IMR-90 (cell line): ENCODE measurements at regions not wholly inside any gene's neighbourhood (a gene's known extent, or its start where the extent isn't known, plus 50 kb on each side); places are given as distances from the start of the nearest gene placed in this dataset.

ENCODE experiments used
- ATAC-seq: fragments of 200-7000 bp; cut with Tn5 transposase; 2 replicates; pipeline ENCODE4 v1.9.1; 2020; ENCODE audit warnings: low read depth, mild to moderate bottlenecking, moderate library complexity
- BruUV-seq: library from RNA; stranded (reverse); fragments of 400-500 nt; replicated peaks from 2 replicates; lab custom pipeline; 2021; lab: Mats Ljungman, UMichigan
- CTCF ChIA-PET: fragments of 300-600 bp; formaldehyde crosslinking; extraction: SDS; loops from one replicate; lab custom pipeline; 2021; ENCODE audit warnings: antibody characterized with exemption; lab: Yijun Ruan, JAX
- POLR2A ChIA-PET: fragments of 300-600 bp; sonication (Branson Sonifier 250); formaldehyde crosslinking; loops from one replicate; lab custom pipeline; 2022; ENCODE audit warnings: antibody characterized with exemption; ENCODE audit not compliant: unreplicated experiment; lab: Charles Lee
- DNase-seq: peaks from one replicate; pipeline ENCODE4 v3.0.0; 2013
- H2AFZ ChIP-seq: replicated peaks from 2 replicates; pipeline ENCODE3; 2013; ENCODE audit warnings: low read length, mild to moderate bottlenecking; ENCODE audit not compliant: poor library complexity
- H2AK5ac ChIP-seq: 2 replicates; pipeline ENCODE4 v1.6.1; 2013; ENCODE audit warnings: low read depth, low read length, inconsistent platforms
- H2AK9ac ChIP-seq: replicated peaks from 2 replicates; pipeline ENCODE3; 2013; ENCODE audit warnings: mild to moderate bottlenecking, low read depth, low read length, moderate library complexity; ENCODE audit not compliant: poor library complexity
- H2BK120ac ChIP-seq: 2 replicates; pipeline ENCODE4 v1.6.1; 2013; ENCODE audit warnings: low read depth, low read length, inconsistent platforms
- H2BK15ac ChIP-seq: 3 replicates; pipeline ENCODE4 v1.6.1; 2013; ENCODE audit warnings: low read depth, low read length, inconsistent platforms
- H2BK20ac ChIP-seq: 2 replicates; pipeline ENCODE4 v1.6.1; 2013; ENCODE audit warnings: low read depth, mild to moderate bottlenecking, inconsistent platforms, low read length, moderate library complexity
- H2BK5ac ChIP-seq: 2 replicates; pipeline ENCODE4 v1.6.1; 2013; ENCODE audit warnings: mild to moderate bottlenecking, low read depth, low read length, inconsistent platforms; ENCODE audit not compliant: poor library complexity, severe bottlenecking
- H3K14ac ChIP-seq: replicated peaks from 2 replicates; pipeline ENCODE4 v1.6.1; 2013; ENCODE audit warnings: low read depth, low read length, inconsistent platforms
- H3K18ac ChIP-seq: 2 replicates; pipeline ENCODE4 v1.6.1; 2013; ENCODE audit warnings: low read depth, low read length, control low read depth
- H3K23ac ChIP-seq: 2 replicates; pipeline ENCODE4 v1.6.1; 2013; ENCODE audit warnings: low read depth, low read length, inconsistent platforms
- H3K27ac ChIP-seq: 2 replicates; pipeline ENCODE4 v1.5.1; 2013; ENCODE audit warnings: mild to moderate bottlenecking, control low read depth, low read length; ENCODE audit not compliant: insufficient read depth
- H3K27me3 ChIP-seq: 2 replicates; pipeline ENCODE4 v1.6.1; 2013; ENCODE audit warnings: low read length; ENCODE audit not compliant: control insufficient read depth, insufficient read depth
- H3K36me3 ChIP-seq: 2 replicates; pipeline ENCODE4 v1.6.1; 2013; ENCODE audit warnings: low read length, mixed read lengths; ENCODE audit not compliant: control insufficient read depth, insufficient read depth
- H3K4ac ChIP-seq: 2 replicates; pipeline ENCODE4 v1.6.1; 2013; ENCODE audit warnings: low read depth, low read length, inconsistent platforms
- H3K4me1 ChIP-seq: 2 replicates; pipeline ENCODE4 v1.6.1; 2013; ENCODE audit warnings: low read length, mixed read lengths; ENCODE audit not compliant: control insufficient read depth, insufficient read depth
- H3K4me2 ChIP-seq: 2 replicates; pipeline ENCODE4 v1.6.1; 2013; ENCODE audit warnings: low read depth, mild to moderate bottlenecking, control low read depth, low read length, moderate library complexity
- H3K4me3 ChIP-seq: 2 replicates; pipeline ENCODE4 v1.5.1; 2013; ENCODE audit warnings: low read depth, mild to moderate bottlenecking, control low read depth, low read length, moderate library complexity; ENCODE audit not compliant: insufficient read depth
- H3K56ac ChIP-seq: 2 replicates; pipeline ENCODE4 v1.6.1; 2013; ENCODE audit warnings: low read length, inconsistent platforms; ENCODE audit not compliant: insufficient read depth; ENCODE audit errors: extremely low read depth
- H3K79me1 ChIP-seq, 2 experiments: 2 replicates each; pipeline ENCODE4 v1.6.1; 2013; ENCODE audit warnings: low read length in 2 of 2, inconsistent platforms in 1 of 2, low read depth in 1 of 2
- H3K9ac ChIP-seq: 2 replicates; pipeline ENCODE4 v1.6.1; 2013; ENCODE audit warnings: low read depth, low read length, control low read depth
- H3K9me1 ChIP-seq: 2 replicates; pipeline ENCODE4 v1.6.1; 2013; ENCODE audit warnings: low read length, inconsistent platforms; ENCODE audit not compliant: insufficient read depth
- H3K9me3 ChIP-seq: 2 replicates; pipeline ENCODE4 v1.6.1; 2013; ENCODE audit warnings: low read length; ENCODE audit not compliant: control insufficient read depth, insufficient read depth
- H4K20me1 ChIP-seq: 2 replicates; pipeline ENCODE4 v1.6.1; 2013; ENCODE audit warnings: low read length, inconsistent platforms; ENCODE audit not compliant: insufficient read depth
- H4K5ac ChIP-seq: 2 replicates; pipeline ENCODE4 v1.6.1; 2013; ENCODE audit warnings: mild to moderate bottlenecking, low read depth, low read length, control low read depth
- H4K8ac ChIP-seq, 2 experiments: 2 replicates each; pipeline ENCODE4 v1.6.1; 2013; ENCODE audit warnings: low read depth in 2 of 2, low read length in 2 of 2, control low read depth in 1 of 2, inconsistent platforms in 1 of 2
- H4K91ac ChIP-seq: 2 replicates; pipeline ENCODE4 v1.6.1; 2013; ENCODE audit warnings: low read depth, low read length, inconsistent platforms; ENCODE audit not compliant: insufficient read depth
- BHLHE40 ChIP-seq: fragments of 150-350 bp; IDR thresholded peaks from 2 replicates; pipeline ENCODE4 v1.6.1; 2016; ENCODE audit warnings: mild to moderate bottlenecking, low read depth, low read length
- CEBPB ChIP-seq: IDR thresholded peaks from 2 replicates; pipeline ENCODE4 v1.6.1; 2012; ENCODE audit warnings: low read depth, low read length, improper control_type of control experiment
- CHD1 ChIP-seq: IDR thresholded peaks from 2 replicates; pipeline ENCODE4 v1.6.1; 2012; ENCODE audit warnings: low read depth, low read length, improper control_type of control experiment
- FOS ChIP-seq: fragments of 150-350 bp; IDR thresholded peaks from 2 replicates; pipeline ENCODE4 v1.6.1; 2016; ENCODE audit warnings: low read depth, low read length
- MAFK ChIP-seq: IDR thresholded peaks from 2 replicates; pipeline ENCODE4 v1.6.1; 2012; ENCODE audit warnings: low read depth, low read length, improper control_type of control experiment
- MAZ ChIP-seq: IDR thresholded peaks from 2 replicates; pipeline ENCODE4 v1.6.1; 2012; ENCODE audit warnings: low read depth, mild to moderate bottlenecking, low read length, improper control_type of control experiment, moderate library complexity, borderline replicate concordance
- MXI1 ChIP-seq: IDR thresholded peaks from 2 replicates; pipeline ENCODE4 v1.6.1; 2012; ENCODE audit warnings: low read depth, mild to moderate bottlenecking, low read length, moderate library complexity, borderline replicate concordance
- NFE2L2 ChIP-seq: fragments of 150-350 bp; IDR thresholded peaks from 2 replicates; pipeline ENCODE4 v1.6.1; 2016; ENCODE audit warnings: low read depth, mild to moderate bottlenecking, low read length
- POLR2A ChIP-seq: IDR thresholded peaks from 2 replicates; pipeline ENCODE4 v1.6.1; 2012; ENCODE audit warnings: mild to moderate bottlenecking, low read depth, low read length
- RAD21 ChIP-seq: IDR thresholded peaks from 2 replicates; pipeline ENCODE4 v1.6.1; 2012; ENCODE audit warnings: low read length, improper control_type of control experiment
- RCOR1 ChIP-seq: IDR thresholded peaks from 2 replicates; pipeline ENCODE4 v1.6.1; 2012; ENCODE audit warnings: mild to moderate bottlenecking, low read length, improper control_type of control experiment; ENCODE audit not compliant: insufficient replicate concordance
- RFX5 ChIP-seq: IDR thresholded peaks from 2 replicates; pipeline ENCODE4 v1.8.0; 2012; ENCODE audit warnings: low read depth, mild to moderate bottlenecking, low read length, moderate library complexity
- SMC3 ChIP-seq: fragments of 150-350 bp; IDR thresholded peaks from 2 replicates; pipeline ENCODE4 v1.6.1; 2016; ENCODE audit warnings: low read depth, mild to moderate bottlenecking, antibody characterized with exemption, low read length, moderate library complexity
- WGBS, 2 experiments: methylation state at CpG; one replicate each; pipeline versions ENCODE4 v1.1.5 to v1.1.7; 2013; ENCODE audit warnings: missing lambda C conversion rate in 2 of 2; ENCODE audit not compliant: insufficient read length in 1 of 2; ENCODE audit errors: extremely low coverage in 2 of 2; 5-methylcytosine and 5-hydroxymethylcytosine counted together
- dilution Hi-C: fragments of 300-500 bp; cut with HindIII; formaldehyde crosslinking; loops from one replicate; pipeline ENCODE4 v1.14.3; 2018; ENCODE audit warnings: low sequenced_read_pairs; ENCODE audit not compliant: unreplicated experiment
- in situ Hi-C: fragments of 300-500 bp; cut with MboI; formaldehyde crosslinking; loops from 3 replicates; pipeline ENCODE4 v1.14.3; 2019; ENCODE audit warnings: low sequenced_read_pairs, inconsistent platforms, mixed read lengths
- intact Hi-C: fragments of 100-400 bp; cut with micrococcal nuclease; formaldehyde crosslinking; loops from 2 replicates; pipeline ENCODE4 v1.10.0; 2022
- TF ChIP-seq, protein P1 (sequence below): fragments of 150-350 bp; IDR thresholded peaks from 2 replicates; pipeline ENCODE4 v1.6.1; 2017; ENCODE audit warnings: mild to moderate bottlenecking, antibody characterized with exemption, low read length, low read depth
- TF ChIP-seq, protein P2 (sequence below): fragments of 150-350 bp; IDR thresholded peaks from 2 replicates; pipeline ENCODE4 v1.6.1; 2016; ENCODE audit warnings: low read depth, mild to moderate bottlenecking, low read length, moderate library complexity, borderline replicate concordance
- TF ChIP-seq, protein P3 (sequence below): conservative IDR thresholded peaks from 2 replicates; pipeline ENCODE4 v1.5.1; 2012; ENCODE audit warnings: mild to moderate bottlenecking, low read depth, low read length, improper control_type of control experiment

DNA sequence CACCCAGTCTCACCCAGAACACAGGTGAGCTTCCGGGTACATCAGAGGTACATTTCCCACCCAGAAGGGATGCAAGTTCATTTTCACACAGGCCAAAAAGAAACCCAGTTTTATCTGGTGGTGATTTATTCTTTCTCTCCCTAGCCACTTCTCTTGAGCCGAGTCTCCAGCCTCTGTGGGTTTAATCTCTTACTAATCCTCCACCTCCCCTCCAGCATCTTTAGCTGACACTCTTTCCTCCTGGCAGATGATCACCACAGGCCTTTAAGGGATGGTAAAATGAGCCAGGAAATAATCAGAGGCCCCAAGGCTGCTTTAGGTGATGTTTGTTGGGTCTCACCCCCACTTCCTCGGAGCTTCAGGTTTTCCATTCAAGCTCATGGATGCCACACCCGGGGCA lies 145.7 kb upstream of the DLX2 start:
- intact Hi-C loops: no loop called here
- Histone ChIP-seq H2BK15ac (peak overlapping the region; percentile 86; the same call in 1 of the 3 replicates), H3K4me3 (no peak overlapping the region), H2BK20ac (peak overlapping the region; percentile 76; the same call in 1 of the 2 replicates), H3K27ac (no peak overlapping the region; the same call in 1 of the 2 replicates), H3K79me1 (peaks cover 0 to 15% of the 10 kb centered on the region in 2 experiments; a peak in 1 of 4 replicates), H2BK5ac (peak overlapping the region; percentile 62), H3K4me1 (peaks cover 26% of the 10 kb centered on the region), H3K27me3 (no peaks in the 10 kb centered on the region), H2AK5ac (peak overlapping the region; percentile 75), H3K14ac (peak overlapping the region; percentile 62; the same call in 1 of the 2 replicates), H2AFZ (peak overlapping the region; percentile 38), H3K4ac (peak overlapping the region; percentile 85), H4K20me1 (no peaks in the 10 kb centered on the region), H3K56ac (peak overlapping the region; percentile 8; the same call in 1 of the 2 replicates), H3K18ac (peak overlapping the region; percentile 49; the same call in 1 of the 2 replicates), H4K91ac (peak overlapping the region; percentile 54; the same call in 1 of the 2 replicates), H4K5ac (peak overlapping the region; percentile 24; the same call in 1 of the 2 replicates), H3K36me3 (no peaks in the 10 kb centered on the region), H3K9ac (no peak overlapping the region), H3K23ac (0 out of 2 replicates have a peak overlapping the region, but pooled peaks have one; percentile 23), H2AK9ac (peak overlapping the region; percentile 35), H3K4me2 (no peak overlapping the region), H2BK120ac (peak overlapping the region; percentile 90), H4K8ac (peak overlapping the region; percentile 44 to 65; a peak in 3 of 4 replicates), H3K9me3 (no peaks in the 10 kb centered on the region; the same call in 1 of the 2 replicates), H3K9me1 (peaks cover 31% of the 10 kb centered on the region)
- ATAC-seq (no peak), DNase-seq (no peak)
- TF ChIP-seq MXI1 (no peak), FOS (no peak), BHLHE40 (no peak), SMC3 (no peak), RAD21 (no peak), NFE2L2 (no peak), RCOR1 (no peak), CHD1 (no peak), POLR2A (no peak), MAFK (no peak), MAZ (no peak), RFX5 (no peak), CEBPB (no peak)
- TF ChIP-seq, protein P1, sequence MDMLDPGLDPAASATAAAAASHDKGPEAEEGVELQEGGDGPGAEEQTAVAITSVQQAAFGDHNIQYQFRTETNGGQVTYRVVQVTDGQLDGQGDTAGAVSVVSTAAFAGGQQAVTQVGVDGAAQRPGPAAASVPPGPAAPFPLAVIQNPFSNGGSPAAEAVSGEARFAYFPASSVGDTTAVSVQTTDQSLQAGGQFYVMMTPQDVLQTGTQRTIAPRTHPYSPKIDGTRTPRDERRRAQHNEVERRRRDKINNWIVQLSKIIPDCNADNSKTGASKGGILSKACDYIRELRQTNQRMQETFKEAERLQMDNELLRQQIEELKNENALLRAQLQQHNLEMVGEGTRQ: no peak
- TF ChIP-seq, protein P2, sequence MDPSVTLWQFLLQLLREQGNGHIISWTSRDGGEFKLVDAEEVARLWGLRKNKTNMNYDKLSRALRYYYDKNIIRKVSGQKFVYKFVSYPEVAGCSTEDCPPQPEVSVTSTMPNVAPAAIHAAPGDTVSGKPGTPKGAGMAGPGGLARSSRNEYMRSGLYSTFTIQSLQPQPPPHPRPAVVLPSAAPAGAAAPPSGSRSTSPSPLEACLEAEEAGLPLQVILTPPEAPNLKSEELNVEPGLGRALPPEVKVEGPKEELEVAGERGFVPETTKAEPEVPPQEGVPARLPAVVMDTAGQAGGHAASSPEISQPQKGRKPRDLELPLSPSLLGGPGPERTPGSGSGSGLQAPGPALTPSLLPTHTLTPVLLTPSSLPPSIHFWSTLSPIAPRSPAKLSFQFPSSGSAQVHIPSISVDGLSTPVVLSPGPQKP: no peak
- TF ChIP-seq, protein P3, sequence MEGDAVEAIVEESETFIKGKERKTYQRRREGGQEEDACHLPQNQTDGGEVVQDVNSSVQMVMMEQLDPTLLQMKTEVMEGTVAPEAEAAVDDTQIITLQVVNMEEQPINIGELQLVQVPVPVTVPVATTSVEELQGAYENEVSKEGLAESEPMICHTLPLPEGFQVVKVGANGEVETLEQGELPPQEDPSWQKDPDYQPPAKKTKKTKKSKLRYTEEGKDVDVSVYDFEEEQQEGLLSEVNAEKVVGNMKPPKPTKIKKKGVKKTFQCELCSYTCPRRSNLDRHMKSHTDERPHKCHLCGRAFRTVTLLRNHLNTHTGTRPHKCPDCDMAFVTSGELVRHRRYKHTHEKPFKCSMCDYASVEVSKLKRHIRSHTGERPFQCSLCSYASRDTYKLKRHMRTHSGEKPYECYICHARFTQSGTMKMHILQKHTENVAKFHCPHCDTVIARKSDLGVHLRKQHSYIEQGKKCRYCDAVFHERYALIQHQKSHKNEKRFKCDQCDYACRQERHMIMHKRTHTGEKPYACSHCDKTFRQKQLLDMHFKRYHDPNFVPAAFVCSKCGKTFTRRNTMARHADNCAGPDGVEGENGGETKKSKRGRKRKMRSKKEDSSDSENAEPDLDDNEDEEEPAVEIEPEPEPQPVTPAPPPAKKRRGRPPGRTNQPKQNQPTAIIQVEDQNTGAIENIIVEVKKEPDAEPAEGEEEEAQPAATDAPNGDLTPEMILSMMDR: no peak
- ChIA-PET CTCF (no interaction called here), POLR2A (no interaction called here)
- no CpG with 5 or more reads among the region's 4 CpGs for WGBS, 2 experiments
- in situ Hi-C loops: no loop called here
- BruUV-seq: no TSS peak
- dilution Hi-C loops: no loop called here
